Brain microvascular endothelial cell (primary cell): ENCODE measurements at regions not wholly inside any gene's neighbourhood (a gene's known extent, or its start where the extent isn't known, plus 50 kb on each side); places are given as distances from the start of the nearest gene placed in this dataset.
"Not testable (repeated sequence)": the region's sequence is repeated elsewhere in the genome, so short reads cannot be mapped to it uniquely, and the experiment has no call there.

ENCODE experiments used
- DNase-seq: peaks from one replicate; pipeline ENCODE4 v3.0.0-alpha.2; 2020
- H3K27ac ChIP-seq: fragments of 250-450 bp; sonication (Bioruptor Pico); 2 replicates; pipeline ENCODE4 v1.5.1; 2020; ENCODE audit warnings: mild to moderate bottlenecking, moderate library complexity
- H3K27me3 ChIP-seq: fragments of 250-450 bp; sonication (Bioruptor Pico); replicated peaks from 2 replicates; pipeline ENCODE4 v1.5.1; 2020; ENCODE audit warnings: mild to moderate bottlenecking
- H3K36me3 ChIP-seq: fragments of 250-450 bp; sonication (Bioruptor Pico); replicated peaks from 2 replicates; pipeline ENCODE4 v1.5.1; 2020; ENCODE audit warnings: mild to moderate bottlenecking
- H3K4me3 ChIP-seq: 2 replicates; pipeline ENCODE4 v1.5.1; 2011; ENCODE audit warnings: low read depth, mild to moderate bottlenecking, control low read depth, low read length, moderate library complexity
- in situ Hi-C: cut with HindIII; loops from 2 replicates; pipeline ENCODE4 v1.10.0; 2017; ENCODE audit warnings: low sequenced_read_pairs, low pct_ligation_motif_present
- TF ChIP-seq, protein P1 (sequence below): IDR thresholded peaks from 2 replicates; pipeline ENCODE4 v1.5.1; 2011; ENCODE audit warnings: low read depth, mild to moderate bottlenecking, moderate library complexity, low read length, control low read depth, inconsistent platforms; ENCODE audit errors: missing control alignments

DNA sequence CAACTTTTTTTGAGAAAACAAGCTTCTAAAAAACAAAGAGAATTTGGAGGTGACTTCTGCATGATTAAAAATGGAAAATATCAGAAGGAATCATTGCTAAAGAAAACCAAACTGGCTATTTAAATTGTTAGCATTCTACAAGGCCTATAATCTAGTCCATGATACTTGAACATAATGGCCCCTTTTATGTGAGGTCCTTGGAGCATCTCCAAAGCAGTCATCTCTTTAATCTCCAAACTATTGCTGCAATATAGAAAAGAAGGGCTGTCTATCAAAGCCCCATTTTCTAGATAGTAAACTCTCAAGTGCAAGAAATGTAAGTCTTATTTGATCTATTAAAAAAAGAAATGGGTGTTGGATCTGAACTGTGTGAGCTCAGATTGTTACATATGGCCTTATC is 615.1 kb downstream of the CENPC start:
- in situ Hi-C loops: no loop called here
- Histone ChIP-seq H3K27me3 (no peaks in the 10 kb centered on the region), H3K4me3 (no peak overlapping the region), H3K27ac (no peak overlapping the region), H3K36me3 (no peaks in the 10 kb centered on the region)
- DNase-seq: no peak
- TF ChIP-seq, protein P1, sequence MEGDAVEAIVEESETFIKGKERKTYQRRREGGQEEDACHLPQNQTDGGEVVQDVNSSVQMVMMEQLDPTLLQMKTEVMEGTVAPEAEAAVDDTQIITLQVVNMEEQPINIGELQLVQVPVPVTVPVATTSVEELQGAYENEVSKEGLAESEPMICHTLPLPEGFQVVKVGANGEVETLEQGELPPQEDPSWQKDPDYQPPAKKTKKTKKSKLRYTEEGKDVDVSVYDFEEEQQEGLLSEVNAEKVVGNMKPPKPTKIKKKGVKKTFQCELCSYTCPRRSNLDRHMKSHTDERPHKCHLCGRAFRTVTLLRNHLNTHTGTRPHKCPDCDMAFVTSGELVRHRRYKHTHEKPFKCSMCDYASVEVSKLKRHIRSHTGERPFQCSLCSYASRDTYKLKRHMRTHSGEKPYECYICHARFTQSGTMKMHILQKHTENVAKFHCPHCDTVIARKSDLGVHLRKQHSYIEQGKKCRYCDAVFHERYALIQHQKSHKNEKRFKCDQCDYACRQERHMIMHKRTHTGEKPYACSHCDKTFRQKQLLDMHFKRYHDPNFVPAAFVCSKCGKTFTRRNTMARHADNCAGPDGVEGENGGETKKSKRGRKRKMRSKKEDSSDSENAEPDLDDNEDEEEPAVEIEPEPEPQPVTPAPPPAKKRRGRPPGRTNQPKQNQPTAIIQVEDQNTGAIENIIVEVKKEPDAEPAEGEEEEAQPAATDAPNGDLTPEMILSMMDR: no peak

DNA sequence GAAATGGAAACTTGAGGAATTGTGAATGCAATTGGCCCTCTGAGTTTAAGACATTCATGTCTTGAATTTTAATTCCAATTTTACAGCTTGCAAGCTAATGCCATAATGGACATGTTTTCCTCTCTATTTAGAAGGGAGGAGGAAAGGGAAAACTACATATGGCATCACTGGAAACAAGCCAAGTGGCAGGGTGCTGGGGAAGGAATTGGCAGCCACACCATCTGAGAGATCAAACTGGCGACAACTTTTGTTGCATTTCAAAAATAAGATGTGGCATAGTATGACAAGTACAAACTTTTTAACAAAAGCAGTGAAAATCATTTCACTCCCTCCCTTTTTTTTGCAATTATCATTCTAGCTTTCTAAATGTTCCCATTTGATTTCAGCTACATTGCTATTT is 615.6 kb downstream of the CENPC start:
- no peaks in the 10 kb centered on the region for H3K36me3 ChIP-seq
- no peak for DNase-seq
- H3K4me3 ChIP-seq: no peak overlapping the region
- H3K27ac ChIP-seq: no peak overlapping the region
- H3K27me3 ChIP-seq: no peaks in the 10 kb centered on the region
- TF ChIP-seq, protein P1: no peak
- in situ Hi-C loops: no loop called here

DNA sequence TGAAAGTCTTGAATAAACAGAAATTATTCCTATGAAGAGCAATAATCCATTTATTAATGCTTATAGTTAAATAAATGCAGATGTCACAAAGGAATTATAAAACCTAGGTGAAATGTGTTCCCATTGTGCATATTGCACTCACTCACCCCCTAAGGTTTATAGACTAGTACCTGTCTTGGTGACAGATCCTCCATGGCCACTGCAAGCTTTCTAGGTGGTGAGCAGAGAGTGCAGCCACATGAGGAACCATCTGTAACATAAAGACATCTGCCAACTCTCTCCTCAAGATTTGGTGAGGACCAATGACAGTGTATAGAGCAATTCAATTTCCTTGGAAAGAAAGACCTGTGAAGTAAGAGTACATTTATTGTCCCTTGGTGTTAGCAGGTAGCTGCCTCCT is 616.4 kb downstream of the CENPC start:
- in situ Hi-C loops, H3K27me3 ChIP-seq, H3K4me3 ChIP-seq, H3K36me3 ChIP-seq, H3K27ac ChIP-seq, DNase-seq: not testable (repeated sequence)

DNA sequence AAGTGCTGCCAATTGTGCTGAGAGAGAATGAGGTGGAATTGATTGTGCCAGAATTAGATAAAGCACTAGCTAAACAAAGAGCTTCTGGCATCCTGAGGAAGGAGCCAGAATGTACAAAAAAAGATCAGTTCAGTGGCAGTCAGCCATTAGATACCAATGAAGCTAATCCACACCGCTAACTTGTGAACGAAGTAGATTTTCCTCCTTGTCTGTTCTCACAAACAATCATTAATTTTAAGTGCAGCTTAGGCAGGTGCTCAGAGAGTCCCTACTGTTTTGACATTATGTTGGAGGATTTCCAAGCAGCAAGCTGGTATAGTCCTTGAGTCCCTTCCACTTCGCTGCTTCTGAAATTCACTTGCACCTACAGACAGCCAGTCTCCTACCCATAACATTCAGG is 617.4 kb downstream of the CENPC start:
- TF ChIP-seq, protein P1: no peak
- no peaks in the 10 kb centered on the region for H3K36me3 ChIP-seq
- no peak overlapping the region for H3K27ac ChIP-seq
- no peak for DNase-seq
- in situ Hi-C loops: no loop called here
- no peak overlapping the region for H3K4me3 ChIP-seq
- H3K27me3 ChIP-seq: no peaks in the 10 kb centered on the region

DNA sequence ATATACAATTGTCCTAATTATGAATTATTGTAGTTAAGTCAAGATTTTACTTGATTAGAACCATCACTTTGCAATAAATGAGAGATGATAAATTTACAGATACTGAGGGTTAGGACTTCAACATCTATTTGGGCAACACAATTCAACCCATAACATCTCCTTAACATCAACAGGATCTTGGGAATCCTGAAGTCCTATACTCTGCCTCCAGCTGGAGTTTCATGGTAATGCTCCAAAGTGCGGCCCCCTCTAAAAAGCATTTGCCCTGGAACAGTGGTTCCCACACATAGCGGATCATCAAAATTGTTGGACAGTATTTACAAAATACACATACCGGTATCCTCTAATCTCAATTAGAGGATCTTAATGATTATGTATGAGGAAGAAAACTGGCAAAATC is 618.6 kb downstream of the CENPC start:
- Histone ChIP-seq H3K27me3 (no peaks in the 10 kb centered on the region), H3K4me3 (no peak overlapping the region), H3K36me3 (no peaks in the 10 kb centered on the region), H3K27ac (no peak overlapping the region)
- in situ Hi-C loops: no loop called here
- TF ChIP-seq, protein P1: no peak
- DNase-seq: no peak

DNA sequence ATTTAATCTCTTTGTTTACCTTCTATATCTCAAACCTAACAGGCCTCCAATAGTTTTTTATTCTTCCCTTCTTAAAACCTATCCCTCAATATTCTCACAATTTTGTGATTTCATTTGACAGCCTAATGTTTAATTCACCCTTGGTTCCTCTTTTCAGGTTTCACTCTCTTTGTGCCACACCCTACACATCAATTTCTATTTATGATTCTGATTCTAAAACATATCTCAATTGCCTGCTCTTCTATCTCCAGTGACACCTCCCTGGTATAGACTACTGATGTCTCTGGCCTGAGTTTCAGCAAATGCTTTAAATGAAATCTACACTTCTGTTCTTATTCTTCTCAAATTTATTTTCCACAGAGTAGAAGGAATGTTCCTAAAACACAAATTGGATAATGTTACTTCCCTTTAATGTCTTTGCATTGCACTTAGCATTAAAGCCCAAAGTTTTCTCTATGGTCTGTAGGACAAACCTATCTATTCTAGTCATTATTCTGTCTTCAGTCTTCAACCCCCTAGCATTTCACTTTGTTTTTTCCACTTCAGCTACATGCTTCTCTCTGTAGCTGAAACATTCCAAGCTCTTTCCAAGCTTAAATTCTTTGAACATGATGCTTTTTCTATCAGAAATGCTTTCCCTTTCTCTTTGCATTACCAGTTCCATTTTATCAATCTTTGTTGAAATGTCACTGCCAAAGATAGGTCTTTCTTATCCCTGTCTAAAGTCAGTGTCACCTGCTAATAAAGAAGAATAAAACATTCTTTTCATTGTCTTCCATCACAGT is 622.0 kb downstream of the CENPC start:
- TF ChIP-seq, protein P1: no peak
- in situ Hi-C loops: no loop called here
- Histone ChIP-seq H3K4me3 (no peak overlapping the region), H3K36me3 (no peaks in the 10 kb centered on the region), H3K27me3 (no peaks in the 10 kb centered on the region), H3K27ac (no peak overlapping the region)
- DNase-seq: no peak
